H9 (cell line): ENCODE measurements at regions not wholly inside any gene's neighbourhood (a gene's known extent, or its start where the extent isn't known, plus 50 kb on each side); places are given as distances from the start of the nearest gene placed in this dataset.

ENCODE experiments used
- DNase-seq: peaks from one replicate; pipeline ENCODE4 v3.0.0-alpha.2; 2017
- H2AFZ ChIP-seq: one replicate; pipeline ENCODE4 v1.6.1; 2013; ENCODE audit warnings: mild to moderate bottlenecking, low read length, control low read depth, moderate library complexity
- H2AK5ac ChIP-seq: 2 replicates; pipeline ENCODE4 v1.6.1; 2013; ENCODE audit warnings: low read length, control low read depth, mixed read lengths; ENCODE audit not compliant: insufficient read length
- H2BK120ac ChIP-seq: one replicate; pipeline ENCODE4 v1.6.1; 2013; ENCODE audit warnings: low read depth, mild to moderate bottlenecking, low read length, control low read depth, inconsistent platforms; ENCODE audit not compliant: poor library complexity, severe bottlenecking
- H2BK12ac ChIP-seq: 2 replicates; pipeline ENCODE4 v1.6.1; 2013; ENCODE audit warnings: low read length, control low read depth, mixed read lengths, low read depth; ENCODE audit not compliant: insufficient read length
- H2BK15ac ChIP-seq: 2 replicates; pipeline ENCODE4 v1.6.1; 2013; ENCODE audit warnings: low read depth, low read length, control low read depth
- H2BK20ac ChIP-seq: one replicate; pipeline ENCODE4 v1.6.1; 2013; ENCODE audit warnings: low read depth, mild to moderate bottlenecking, low read length, control low read depth, inconsistent platforms; ENCODE audit not compliant: poor library complexity, severe bottlenecking
- H2BK5ac ChIP-seq: 2 replicates; pipeline ENCODE4 v1.6.1; 2013; ENCODE audit warnings: low read length, control low read depth, mixed read lengths; ENCODE audit not compliant: insufficient read length
- H3K14ac ChIP-seq: 2 replicates; pipeline ENCODE4 v1.6.1; 2013; ENCODE audit warnings: low read length, control low read depth; ENCODE audit not compliant: insufficient read depth
- H3K18ac ChIP-seq: 2 replicates; pipeline ENCODE4 v1.6.1; 2013; ENCODE audit warnings: low read depth, mild to moderate bottlenecking, mixed read lengths, low read length, control low read depth; ENCODE audit not compliant: insufficient read length
- H3K23ac ChIP-seq: 2 replicates; pipeline ENCODE4 v1.6.1; 2013; ENCODE audit warnings: low read length, control low read depth, mixed read lengths, low read depth; ENCODE audit not compliant: insufficient read length
- H3K23me2 ChIP-seq: 2 replicates; pipeline ENCODE4 v1.6.1; 2013; ENCODE audit warnings: low read depth, mild to moderate bottlenecking, mixed read lengths, low read length, control low read depth; ENCODE audit not compliant: insufficient read length, poor library complexity, severe bottlenecking
- H3K27ac ChIP-seq: 2 replicates; pipeline ENCODE4 v1.5.1; 2013; ENCODE audit warnings: low read length, control low read depth, mixed read lengths, low read depth; ENCODE audit not compliant: insufficient read length
- H3K27me3 ChIP-seq: 2 replicates; pipeline ENCODE4 v1.6.1; 2013; ENCODE audit warnings: low read length, control low read depth, inconsistent platforms; ENCODE audit not compliant: insufficient read depth
- H3K4ac ChIP-seq: 2 replicates; pipeline ENCODE4 v1.6.1; 2013; ENCODE audit warnings: low read depth, mild to moderate bottlenecking, control low read depth, inconsistent platforms, low read length, moderate library complexity
- H3K4me1 ChIP-seq: 2 replicates; pipeline ENCODE4 v1.6.1; 2013; ENCODE audit warnings: low read length, control low read depth, inconsistent platforms; ENCODE audit not compliant: insufficient read depth
- H3K4me2 ChIP-seq: 2 replicates; pipeline ENCODE4 v1.6.1; 2013; ENCODE audit warnings: low read length, control low read depth, mixed read lengths; ENCODE audit not compliant: insufficient read length, insufficient read depth
- H3K56ac ChIP-seq: 2 replicates; pipeline ENCODE4 v1.6.1; 2013; ENCODE audit warnings: low read depth, mild to moderate bottlenecking, mixed read lengths, low read length, control low read depth; ENCODE audit not compliant: insufficient read length
- H3K79me1 ChIP-seq: 2 replicates; pipeline ENCODE4 v1.6.1; 2013; ENCODE audit warnings: low read depth, mild to moderate bottlenecking, moderate library complexity, low read length, control low read depth, inconsistent platforms; ENCODE audit not compliant: insufficient read depth, poor library complexity, severe bottlenecking
- H3K79me2 ChIP-seq: 2 replicates; pipeline ENCODE4 v1.6.1; 2013; ENCODE audit warnings: low read length, control low read depth, inconsistent platforms; ENCODE audit not compliant: insufficient read depth
- H3K9ac ChIP-seq: 2 replicates; pipeline ENCODE4 v1.6.1; 2013; ENCODE audit warnings: low read length, control low read depth, mixed read lengths; ENCODE audit not compliant: insufficient read length; ENCODE audit errors: extremely low read depth
- H3K9me3 ChIP-seq: one replicate; pipeline ENCODE4 v1.6.1; 2013; ENCODE audit warnings: low read depth, low read length, inconsistent platforms; ENCODE audit not compliant: control insufficient read depth
- H3T11ph ChIP-seq: one replicate; pipeline ENCODE4 v1.6.1; 2013; ENCODE audit warnings: mild to moderate bottlenecking, low read length, control low read depth, inconsistent platforms
- H4K20me1 ChIP-seq: one replicate; pipeline ENCODE4 v1.6.1; 2013; ENCODE audit not compliant: control insufficient read depth, insufficient read length, insufficient read depth
- H4K5ac ChIP-seq: 2 replicates; pipeline ENCODE4 v1.6.1; 2013; ENCODE audit warnings: low read depth, mild to moderate bottlenecking, mixed read lengths, low read length, control low read depth; ENCODE audit not compliant: insufficient read length
- H4K8ac ChIP-seq: replicated peaks from 2 replicates; pipeline ENCODE4 v1.6.1; 2013; ENCODE audit warnings: low read length, control low read depth, mixed read lengths, low read depth; ENCODE audit not compliant: insufficient read length
- H4K91ac ChIP-seq: 2 replicates; pipeline ENCODE4 v1.6.1; 2013; ENCODE audit warnings: low read depth, mild to moderate bottlenecking, moderate library complexity, mixed read lengths, low read length, control low read depth; ENCODE audit not compliant: insufficient read length
- H3K27ac Mint-ChIP-seq, 3 experiments: 2 replicates in 2 of 3; 3 replicates in 1 of 3; pipeline ENCODE4 v1.8.0; 2020 to 2021; ENCODE audit warnings: mixed read lengths in 3 of 3, mild to moderate bottlenecking in 1 of 3, moderate library complexity in 1 of 3
- H3K27me3 Mint-ChIP-seq: 2 replicates; pipeline ENCODE4 v1.8.0; 2021; ENCODE audit warnings: low read depth, mild to moderate bottlenecking, moderate library complexity, mixed read lengths
- H3K36me3 Mint-ChIP-seq, 3 experiments: 2 replicates in 2 of 3; 3 replicates in 1 of 3; pipeline ENCODE4 v1.8.0; 2020 to 2021; ENCODE audit warnings: low read depth in 3 of 3, mixed read lengths in 3 of 3; ENCODE audit not compliant: insufficient read depth in 1 of 3
- H3K4me1 Mint-ChIP-seq, 2 experiments: 2 replicates each; pipeline ENCODE4 v1.8.0; 2020; ENCODE audit warnings: mixed read lengths in 2 of 2
- H3K4me3 Mint-ChIP-seq, 2 experiments: 2 replicates in 1 of 2; 3 replicates in 1 of 2; pipeline ENCODE4 v1.8.0; 2020 to 2021; ENCODE audit warnings: mild to moderate bottlenecking in 2 of 2, mixed read lengths in 2 of 2, moderate library complexity in 1 of 2
- H3K9me3 Mint-ChIP-seq, 2 experiments: 2 replicates in 1 of 2; 3 replicates in 1 of 2; pipeline ENCODE4 v1.8.0; 2020; ENCODE audit warnings: mild to moderate bottlenecking in 2 of 2, mixed read lengths in 2 of 2, moderate library complexity in 1 of 2
- WGBS: extraction: QIAGEN DNeasy Blood & Tissue Kit; methylation state at CpG from one replicate; pipeline ENCODE4 v1.1.7; 2013; ENCODE audit warnings: missing lambda C conversion rate, low lambda C conversion rate, mixed read lengths; ENCODE audit not compliant: insufficient read length; ENCODE audit errors: extremely low coverage; 5-methylcytosine and 5-hydroxymethylcytosine counted together
- TF ChIP-seq, protein P1 (sequence below): fragments of 200-600 bp; sonication (generic); conservative IDR thresholded peaks from 3 replicates; pipeline ENCODE4 v1.8.0; 2021; ENCODE audit warnings: antibody characterized with exemption, mild to moderate bottlenecking

DNA sequence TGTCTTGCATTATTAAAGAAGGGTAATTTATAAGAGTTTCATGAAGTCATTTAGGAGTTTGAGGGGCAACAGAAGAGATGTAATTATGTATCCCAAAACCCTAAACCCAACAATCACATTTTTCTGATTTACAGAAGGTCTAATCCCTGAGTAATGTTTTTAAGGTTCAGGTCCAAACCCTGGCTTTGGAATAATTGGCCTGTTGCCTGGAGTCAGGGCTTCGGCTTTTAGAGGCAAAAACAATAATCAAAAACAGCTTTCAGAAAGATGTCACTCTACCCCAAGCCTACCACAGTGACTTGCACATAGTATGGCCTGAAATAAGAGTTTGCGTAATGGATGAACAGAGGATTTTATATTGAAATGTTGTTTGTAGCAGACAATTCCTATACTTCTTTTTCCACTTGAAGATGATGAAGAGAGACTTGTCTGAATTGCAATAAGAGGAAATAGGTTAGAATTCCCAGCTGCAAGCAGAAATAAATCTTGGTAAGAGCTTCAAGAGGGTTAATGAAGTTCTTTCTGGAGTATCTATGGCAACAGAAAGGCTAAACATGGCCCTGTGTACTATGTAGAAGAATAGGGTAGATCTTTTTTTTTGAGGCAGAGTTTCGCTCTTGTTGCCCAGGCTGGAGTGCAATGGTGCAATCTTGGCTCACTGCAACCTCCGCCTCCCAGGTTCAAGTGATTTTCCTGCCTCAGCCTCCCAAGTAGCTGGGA lies 152.0 kb downstream of the GPBP1 start:
- H3K4me1 Mint-ChIP-seq = no peaks in the 10 kb centered on the region
- peaks cover 0 to under 1% of the 10 kb centered on the region in 2 experiments; a peak in 1 of 5 replicates for H3K9me3 Mint-ChIP-seq
- no peak overlapping the region for H2BK15ac ChIP-seq
- no peak overlapping the region for H3K4me2 ChIP-seq
- no peak overlapping the region for H3K23ac ChIP-seq
- H3K4me3 Mint-ChIP-seq = no peak overlapping the region
- H2BK120ac ChIP-seq = no peak overlapping the region
- no peak overlapping the region for H2AK5ac ChIP-seq
- no CpG with 5 or more reads among the region's 4 CpGs for WGBS
- H3K56ac ChIP-seq = no peak overlapping the region
- H3K27me3 ChIP-seq = no peaks in the 10 kb centered on the region
- H2BK20ac ChIP-seq = no peak overlapping the region
- H3K79me1 ChIP-seq = no peaks in the 10 kb centered on the region
- no peak overlapping the region for H3K4ac ChIP-seq
- peaks cover 0 to under 1% (median 0%) of the 10 kb centered on the region in 3 experiments; a peak in 1 of 7 replicates for H3K36me3 Mint-ChIP-seq
- no peak overlapping the region for H3K9ac ChIP-seq
- no peak overlapping the region for H4K91ac ChIP-seq
- H3K14ac ChIP-seq = no peak overlapping the region
- DNase-seq = no peak
- H4K5ac ChIP-seq = no peak overlapping the region
- no peaks in the 10 kb centered on the region for H3K79me2 ChIP-seq
- no peak overlapping the region for H2BK5ac ChIP-seq
- H3K9me3 ChIP-seq = no peaks in the 10 kb centered on the region
- TF ChIP-seq, protein P1, sequence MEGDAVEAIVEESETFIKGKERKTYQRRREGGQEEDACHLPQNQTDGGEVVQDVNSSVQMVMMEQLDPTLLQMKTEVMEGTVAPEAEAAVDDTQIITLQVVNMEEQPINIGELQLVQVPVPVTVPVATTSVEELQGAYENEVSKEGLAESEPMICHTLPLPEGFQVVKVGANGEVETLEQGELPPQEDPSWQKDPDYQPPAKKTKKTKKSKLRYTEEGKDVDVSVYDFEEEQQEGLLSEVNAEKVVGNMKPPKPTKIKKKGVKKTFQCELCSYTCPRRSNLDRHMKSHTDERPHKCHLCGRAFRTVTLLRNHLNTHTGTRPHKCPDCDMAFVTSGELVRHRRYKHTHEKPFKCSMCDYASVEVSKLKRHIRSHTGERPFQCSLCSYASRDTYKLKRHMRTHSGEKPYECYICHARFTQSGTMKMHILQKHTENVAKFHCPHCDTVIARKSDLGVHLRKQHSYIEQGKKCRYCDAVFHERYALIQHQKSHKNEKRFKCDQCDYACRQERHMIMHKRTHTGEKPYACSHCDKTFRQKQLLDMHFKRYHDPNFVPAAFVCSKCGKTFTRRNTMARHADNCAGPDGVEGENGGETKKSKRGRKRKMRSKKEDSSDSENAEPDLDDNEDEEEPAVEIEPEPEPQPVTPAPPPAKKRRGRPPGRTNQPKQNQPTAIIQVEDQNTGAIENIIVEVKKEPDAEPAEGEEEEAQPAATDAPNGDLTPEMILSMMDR = no peak
- H4K20me1 ChIP-seq = no peaks in the 10 kb centered on the region
- no peak overlapping the region for H3K27ac ChIP-seq
- no peak overlapping the region for H4K8ac ChIP-seq
- H3K23me2 ChIP-seq = no peaks in the 10 kb centered on the region
- H3K4me1 ChIP-seq = no peaks in the 10 kb centered on the region; the same call in 1 of the 2 replicates
- H3T11ph ChIP-seq = no peak overlapping the region
- H3K18ac ChIP-seq = no peak overlapping the region
- H2AFZ ChIP-seq = no peak overlapping the region
- no peaks in the 10 kb centered on the region; the same call in 1 of the 2 replicates for H3K27me3 Mint-ChIP-seq
- no peak overlapping the region for H2BK12ac ChIP-seq
- no peak overlapping the region for H3K27ac Mint-ChIP-seq
